NCI-H1092 (cell line): ENCODE measurements at regions not wholly inside any gene's neighbourhood (a gene's known extent, or its start where the extent isn't known, plus 50 kb on each side); places are given as distances from the start of the nearest gene placed in this dataset.
"Not testable (repeated sequence)": the region's sequence is repeated elsewhere in the genome, so short reads cannot be mapped to it uniquely, and the experiment has no call there.

Experiments used
- DNase-seq: peaks from one replicate; lab custom pipeline; 2025; lab: John Stamatoyannopoulos, UW

GRCh38 chr21:31609081-31609480, 50.4 kb upstream of the SOD1 start:
- DNase-seq, result no peak

- no peak for DNase-seq
Observed at GRCh38 chr21:31607791-31608190, 51.7 kb upstream of the SOD1 start.

DNA sequence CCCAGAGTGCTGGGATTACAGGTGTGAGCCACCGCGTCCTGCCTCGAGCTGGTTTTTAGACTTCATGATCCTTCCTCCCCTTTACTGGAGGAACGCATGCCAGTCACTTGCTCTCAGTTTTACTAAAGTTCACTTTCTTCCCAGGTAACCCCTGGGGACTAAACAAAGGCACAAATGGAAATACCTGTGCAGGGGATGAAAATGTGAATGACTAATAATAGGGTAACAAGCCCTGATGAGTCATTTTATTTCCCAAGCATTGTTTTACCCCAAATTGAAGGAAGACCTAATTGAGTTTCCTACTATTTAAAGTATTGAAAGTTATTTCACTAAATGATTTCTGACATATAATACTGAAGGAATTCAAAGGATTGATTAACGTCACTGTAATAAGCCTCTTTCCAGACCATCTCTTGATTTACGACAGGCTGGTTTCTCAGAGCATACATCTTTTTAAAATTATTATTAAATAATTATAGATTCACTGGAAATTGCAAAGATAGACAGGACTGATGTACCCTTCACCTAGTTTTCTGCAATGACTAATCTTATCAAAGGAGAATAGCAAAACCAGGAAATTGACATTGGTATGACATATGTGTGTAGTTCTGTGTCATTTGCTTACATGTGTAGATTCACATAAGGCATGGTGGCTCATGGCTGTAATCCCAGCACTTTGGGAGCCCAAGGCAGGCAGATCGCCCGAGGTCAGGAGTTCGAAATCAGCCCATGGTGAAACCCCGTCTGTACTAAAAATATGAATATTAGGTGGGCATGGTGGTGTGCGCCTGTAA, 53.2 kb upstream of the SOD1 start:
- DNase-seq, result no peak

DNA sequence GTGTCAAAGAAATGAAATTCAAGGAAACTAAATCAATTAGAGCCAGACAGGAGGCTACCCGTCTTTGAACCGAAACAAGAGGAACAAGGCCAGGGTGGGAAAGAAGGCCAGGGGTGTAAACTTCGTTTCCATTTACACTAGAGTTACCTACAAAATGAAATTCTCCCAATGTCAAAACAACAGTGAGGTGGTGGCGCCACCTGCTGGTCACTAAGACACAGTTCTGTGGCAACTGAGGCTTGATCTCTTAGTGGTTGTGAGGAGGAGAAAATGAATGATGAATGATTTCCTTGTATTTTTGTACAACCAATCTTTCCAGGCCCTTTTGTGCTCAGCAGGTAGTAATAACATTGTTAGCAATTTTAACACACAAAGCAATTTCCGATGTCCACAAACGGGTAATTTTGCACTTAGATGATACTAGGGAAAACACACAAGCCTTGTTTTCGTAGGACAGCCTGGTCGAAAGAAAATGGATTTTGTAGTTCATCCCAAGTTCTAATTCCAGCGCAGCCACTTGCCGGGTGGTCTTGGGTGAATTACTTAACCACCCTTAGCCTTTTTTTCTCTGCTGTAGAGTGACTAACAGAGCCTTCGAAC, 54.8 kb upstream of the SOD1 start:
- DNase-seq, result peak; percentile 53

DNA sequence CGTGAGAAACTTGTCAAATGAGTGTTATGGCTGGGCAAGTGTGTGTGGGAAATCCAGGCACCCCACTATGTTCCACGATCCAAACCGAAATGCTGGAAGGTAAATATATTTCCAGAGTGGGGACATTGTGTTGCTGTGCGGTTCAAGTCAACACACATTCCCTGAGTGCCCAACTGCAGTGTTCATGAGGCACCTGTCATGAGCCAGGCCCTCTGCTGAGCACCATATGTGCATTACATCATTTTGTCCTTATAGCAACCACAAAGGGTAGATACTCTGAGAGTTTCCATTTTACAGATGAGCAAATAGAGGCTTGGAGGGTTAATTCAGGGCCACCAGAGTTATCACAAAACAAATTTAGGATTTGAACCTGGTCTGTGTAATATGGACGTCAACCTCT, 59.9 kb upstream of the SOD1 start:
- no peak for DNase-seq

- DNase-seq, result no peak
Observed at GRCh38 chr21:31599013-31599412, 60.5 kb upstream of the SOD1 start.

DNA sequence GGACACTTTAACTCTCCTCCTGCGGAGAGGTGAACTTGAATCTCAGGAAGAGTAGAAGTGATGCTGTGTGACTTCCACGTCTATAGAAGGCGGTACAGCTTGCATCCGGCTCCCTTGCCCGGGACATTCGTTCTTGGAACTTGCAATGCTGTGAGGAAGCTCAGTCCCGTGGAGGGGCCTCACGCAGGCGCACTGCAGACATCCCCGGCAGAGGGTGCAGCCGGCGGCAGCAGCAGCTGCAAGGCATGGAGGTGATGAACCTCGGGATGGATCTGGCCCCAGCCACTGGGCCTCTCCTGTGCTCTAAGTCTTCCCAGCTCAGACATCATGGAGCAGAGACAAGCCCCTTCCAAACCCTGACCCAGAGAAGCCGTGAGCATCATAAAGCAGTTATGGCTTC, 61.8 kb upstream of the SOD1 start:
- DNase-seq, result no peak

DNA sequence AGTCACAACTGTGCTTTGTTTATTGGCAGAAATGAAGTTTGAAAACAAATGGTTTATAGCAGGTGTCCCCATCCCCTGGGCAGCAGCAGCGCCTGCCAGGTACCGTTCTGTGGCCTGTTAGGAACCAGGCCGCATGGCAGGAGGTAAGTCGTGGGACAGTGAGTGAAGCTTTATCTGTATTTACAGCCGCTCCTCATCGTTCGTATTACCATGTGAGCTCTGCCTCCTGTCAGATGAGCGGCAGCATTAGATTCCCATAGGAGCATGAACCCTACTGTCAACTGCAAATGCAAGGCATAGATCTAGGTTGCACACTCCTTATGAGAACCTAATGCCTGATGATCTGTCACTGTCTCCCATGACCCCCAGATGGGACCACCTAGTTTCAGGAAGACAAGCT, 63.4 kb upstream of the SOD1 start:
- no peak for DNase-seq

- DNase-seq, result no peak
Observed at GRCh38 chr21:31594726-31595125, 64.8 kb upstream of the SOD1 start.

DNA sequence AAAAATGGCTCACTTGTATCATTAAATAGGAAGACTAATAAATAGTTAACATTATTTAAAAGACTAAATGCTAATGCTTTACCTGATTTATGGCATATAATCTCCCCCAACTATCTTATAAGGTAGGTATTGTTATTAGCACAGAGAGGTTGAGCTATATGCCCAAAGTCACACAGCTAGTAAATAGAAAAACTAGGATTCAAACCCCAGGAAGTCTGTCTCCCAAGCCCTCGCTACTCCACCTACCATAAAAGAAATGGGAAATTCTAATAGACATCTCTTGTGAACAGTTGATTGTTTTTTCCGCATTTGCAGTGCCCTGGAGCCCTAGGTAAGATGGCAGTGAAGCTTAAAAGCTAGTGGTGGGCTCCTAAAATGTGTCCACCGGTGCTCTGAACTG, 65.2 kb upstream of the SOD1 start:
- DNase-seq, result no peak

GRCh38 chr21:31592963-31593560, 66.4 kb upstream of the SOD1 start:
- no peak for DNase-seq

GRCh38 chr21:31592516-31592915, 67.0 kb upstream of the SOD1 start:
- no peak for DNase-seq

DNA sequence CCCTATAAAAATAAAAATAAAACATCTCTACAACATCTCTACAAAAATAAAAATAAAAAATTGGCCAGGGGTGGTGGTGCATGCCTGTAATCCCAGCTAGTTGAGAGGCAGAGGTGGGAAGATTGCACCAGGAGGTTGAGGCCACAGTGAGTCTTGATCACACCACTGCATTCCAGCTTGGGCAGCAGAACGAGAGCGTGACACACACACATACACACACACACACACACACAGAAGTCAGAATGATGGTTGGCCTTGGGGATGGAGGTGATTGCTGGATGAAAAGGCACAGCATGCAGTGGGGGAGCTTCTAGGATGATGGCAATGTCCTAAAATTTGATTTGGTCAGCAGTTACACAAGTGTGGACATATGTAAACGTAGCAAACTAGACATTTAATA, 69.7 kb upstream of the SOD1 start:
- no peak for DNase-seq

GRCh38 chr21:31586118-31586517, 73.4 kb upstream of the SOD1 start:
- DNase-seq, result no peak

DNA sequence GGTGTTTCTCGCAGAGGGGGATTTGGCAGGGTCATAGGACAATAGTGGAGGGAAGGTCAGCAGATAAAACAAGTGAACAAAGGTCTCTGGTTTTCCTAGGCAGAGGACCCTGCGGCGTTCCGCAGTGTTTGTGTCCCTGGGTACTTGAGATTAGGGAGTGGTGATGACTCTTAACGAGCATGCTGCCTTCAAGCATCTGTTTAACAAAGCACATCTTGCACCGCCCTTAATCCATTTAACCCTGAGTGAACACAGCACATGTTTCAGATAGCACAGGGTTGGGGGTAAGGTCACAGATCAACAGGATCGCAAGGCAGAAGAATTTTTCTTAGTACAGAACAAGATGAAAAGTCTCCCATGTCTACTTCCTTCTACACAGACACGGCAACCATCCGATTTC, 75.6 kb upstream of the SOD1 start:
- not testable (repeated sequence) for DNase-seq

DNA sequence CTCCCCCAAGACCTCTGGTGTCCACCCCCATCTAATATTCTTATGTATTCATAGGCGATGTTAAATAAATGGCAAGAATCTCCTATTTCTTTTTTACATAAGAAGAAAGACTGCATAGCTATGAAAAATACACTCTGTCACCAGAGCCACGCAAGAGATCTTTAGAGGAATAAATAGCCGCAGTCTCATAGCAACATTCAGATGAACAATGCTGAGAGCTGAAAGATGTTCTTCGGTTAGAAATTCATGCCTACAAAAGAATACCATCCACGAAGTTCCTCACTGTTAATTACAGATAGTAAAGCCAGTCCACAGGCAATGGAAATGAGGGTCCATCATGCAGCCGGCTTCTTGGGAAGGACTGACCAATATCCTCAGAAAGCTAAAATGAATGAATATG, 76.0 kb upstream of the SOD1 start:
- DNase-seq, result no peak

GRCh38 chr21:31580866-31581276, 78.6 kb upstream of the SOD1 start:
- peak; percentile 52 for DNase-seq

GRCh38 chr21:31577271-31577670, 82.2 kb upstream of the SOD1 start:
- no peak for DNase-seq

DNA sequence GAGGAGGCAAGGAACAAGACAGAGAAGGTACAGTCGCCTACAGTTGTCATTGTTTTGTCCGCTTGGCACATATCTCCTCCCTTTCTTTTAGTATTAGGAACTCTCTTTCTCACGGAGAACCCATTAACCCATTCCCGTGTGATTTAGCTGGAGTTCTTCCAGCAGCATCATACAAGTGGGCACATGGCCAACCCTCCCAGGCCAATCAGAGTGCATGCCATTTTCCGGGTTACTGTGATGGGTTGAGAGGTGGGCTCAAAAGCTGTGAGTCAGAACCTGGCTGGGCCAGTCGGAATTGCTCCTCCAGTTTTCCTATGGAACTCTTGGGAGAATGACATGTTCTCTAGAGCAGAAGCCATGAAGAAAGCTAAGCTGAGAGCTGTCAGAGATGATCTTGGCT, 83.1 kb upstream of the SOD1 start:
- peak; percentile 29 for DNase-seq

DNA sequence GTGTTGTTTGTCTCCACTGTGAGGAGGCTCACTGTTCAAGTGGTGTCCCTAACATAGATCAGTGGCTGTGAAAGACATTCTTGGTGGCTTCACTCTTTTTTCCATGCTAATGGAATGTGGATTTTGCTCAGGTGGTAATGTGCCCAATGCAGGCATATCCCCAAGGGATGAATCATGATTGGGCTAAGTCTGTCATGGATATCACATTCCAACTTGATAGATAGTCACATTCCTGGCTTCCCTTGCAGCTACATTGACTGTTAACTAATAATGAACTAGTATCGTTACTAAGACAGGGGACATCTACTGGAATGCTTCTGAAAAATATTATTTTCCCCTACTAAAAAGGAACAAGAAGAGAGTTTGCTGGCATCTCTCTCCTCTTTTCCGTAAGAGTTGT, 86.3 kb upstream of the SOD1 start:
- no peak for DNase-seq

GRCh38 chr21:31571879-31572278, 87.6 kb upstream of the SOD1 start:
- no peak for DNase-seq

- DNase-seq, result no peak
Observed at GRCh38 chr21:31570824-31571566, 88.5 kb upstream of the SOD1 start.

DNA sequence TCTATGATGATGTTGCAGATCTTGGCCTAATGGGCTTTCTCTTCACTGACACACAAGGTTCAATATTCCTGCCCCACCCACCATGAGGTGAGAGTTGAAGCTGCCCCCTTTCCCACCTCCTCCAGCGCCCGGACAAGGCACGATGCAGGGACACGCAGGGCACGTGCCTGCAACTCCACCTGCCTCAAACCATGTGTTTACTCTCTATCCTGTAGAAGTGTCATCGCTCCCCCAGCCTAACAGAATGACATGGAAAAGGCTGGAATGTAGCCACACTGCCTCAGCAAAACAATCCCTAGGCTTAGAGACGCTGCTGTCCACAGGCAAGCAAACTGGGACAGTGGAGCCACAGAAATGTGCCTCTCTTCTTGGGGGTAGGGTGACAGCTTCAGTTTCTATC, 92.9 kb upstream of the SOD1 start:
- no peak for DNase-seq
